Nephron (organoid): ENCODE measurements at regions not wholly inside any gene's neighbourhood (a gene's known extent, or its start where the extent isn't known, plus 50 kb on each side); places are given as distances from the start of the nearest gene placed in this dataset.

Source experiments
- H3K27ac Mint-ChIP-seq, 3 experiments: 2 replicates each; pipeline ENCODE4 v1.8.0; 2020; ENCODE audit warnings: mixed read lengths in 3 of 3, mild to moderate bottlenecking in 2 of 3, moderate library complexity in 1 of 3
- H3K27me3 Mint-ChIP-seq: 2 replicates; pipeline ENCODE4 v1.8.0; 2021; ENCODE audit warnings: low read depth, mild to moderate bottlenecking, moderate library complexity, mixed read lengths
- H3K36me3 Mint-ChIP-seq: 2 replicates; pipeline ENCODE4 v1.8.0; 2020; ENCODE audit warnings: low read depth, mixed read lengths
- H3K4me1 Mint-ChIP-seq: 2 replicates; pipeline ENCODE4 v1.8.0; 2020; ENCODE audit warnings: mixed read lengths
- H3K4me3 Mint-ChIP-seq, 3 experiments: 2 replicates each; pipeline ENCODE4 v1.8.0; 2020; ENCODE audit warnings: mild to moderate bottlenecking in 3 of 3, mixed read lengths in 3 of 3, moderate library complexity in 2 of 3
- H3K9me3 Mint-ChIP-seq: 2 replicates; pipeline ENCODE4 v1.8.0; 2020; ENCODE audit warnings: mixed read lengths
- TF ChIP-seq, protein P1 (sequence below), 3 experiments: fragments of 200-600 bp; sonication (generic); IDR thresholded peaks; one replicate each; pipeline ENCODE4 v1.5.0; 2021; ENCODE audit warnings: antibody characterized with exemption in 3 of 3; ENCODE audit not compliant: unreplicated experiment in 3 of 3

DNA sequence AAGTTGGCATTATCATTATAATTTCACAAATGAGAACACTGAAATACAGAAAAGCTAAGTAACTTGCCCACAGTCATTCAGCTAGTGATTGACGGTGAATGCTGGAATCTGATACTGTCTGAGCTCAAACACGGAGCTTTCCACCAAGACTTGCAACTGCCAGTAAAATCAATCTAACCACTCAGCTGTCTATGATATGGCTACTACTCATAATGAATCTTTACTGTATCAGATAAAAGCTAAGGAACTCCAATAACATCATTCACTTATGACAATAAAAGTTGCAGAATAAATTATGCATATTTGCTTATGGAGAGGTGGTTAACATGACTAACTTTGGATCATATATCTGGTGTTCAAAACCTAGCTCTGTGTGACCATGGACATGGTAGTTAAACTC is 279.4 kb upstream of the NXPH2 start:
- H3K27ac Mint-ChIP-seq: no peak overlapping the region
- H3K36me3 Mint-ChIP-seq: no peaks in the 10 kb centered on the region
- no peak overlapping the region for H3K4me3 Mint-ChIP-seq
- TF ChIP-seq, protein P1, sequence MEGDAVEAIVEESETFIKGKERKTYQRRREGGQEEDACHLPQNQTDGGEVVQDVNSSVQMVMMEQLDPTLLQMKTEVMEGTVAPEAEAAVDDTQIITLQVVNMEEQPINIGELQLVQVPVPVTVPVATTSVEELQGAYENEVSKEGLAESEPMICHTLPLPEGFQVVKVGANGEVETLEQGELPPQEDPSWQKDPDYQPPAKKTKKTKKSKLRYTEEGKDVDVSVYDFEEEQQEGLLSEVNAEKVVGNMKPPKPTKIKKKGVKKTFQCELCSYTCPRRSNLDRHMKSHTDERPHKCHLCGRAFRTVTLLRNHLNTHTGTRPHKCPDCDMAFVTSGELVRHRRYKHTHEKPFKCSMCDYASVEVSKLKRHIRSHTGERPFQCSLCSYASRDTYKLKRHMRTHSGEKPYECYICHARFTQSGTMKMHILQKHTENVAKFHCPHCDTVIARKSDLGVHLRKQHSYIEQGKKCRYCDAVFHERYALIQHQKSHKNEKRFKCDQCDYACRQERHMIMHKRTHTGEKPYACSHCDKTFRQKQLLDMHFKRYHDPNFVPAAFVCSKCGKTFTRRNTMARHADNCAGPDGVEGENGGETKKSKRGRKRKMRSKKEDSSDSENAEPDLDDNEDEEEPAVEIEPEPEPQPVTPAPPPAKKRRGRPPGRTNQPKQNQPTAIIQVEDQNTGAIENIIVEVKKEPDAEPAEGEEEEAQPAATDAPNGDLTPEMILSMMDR (IDR thresholded peaks at IDR 0.05; ENCODE audit: unreplicated experiment in 3 of 3): no peak
- no peaks in the 10 kb centered on the region for H3K4me1 Mint-ChIP-seq
- H3K9me3 Mint-ChIP-seq: no peaks in the 10 kb centered on the region
- H3K27me3 Mint-ChIP-seq: no peaks in the 10 kb centered on the region

- Mint-ChIP-seq H3K4me3 (no peak overlapping the region), H3K27ac (no peak overlapping the region), H3K4me1 (no peaks in the 10 kb centered on the region), H3K27me3 (no peaks in the 10 kb centered on the region), H3K36me3 (no peaks in the 10 kb centered on the region), H3K9me3 (no peaks in the 10 kb centered on the region)
- TF ChIP-seq, protein P1 (IDR thresholded peaks at IDR 0.05; ENCODE audit: unreplicated experiment in 3 of 3): no peak
These were observed 275.0 kb upstream of the NXPH2 start for GRCh38 chr2:139055202-139055601.

GRCh38 chr2:139048017-139048416 is 267.8 kb upstream of the NXPH2 start:
- H3K9me3 Mint-ChIP-seq: no peaks in the 10 kb centered on the region
- H3K27ac Mint-ChIP-seq: no peak overlapping the region
- TF ChIP-seq, protein P1 (IDR thresholded peaks at IDR 0.05; ENCODE audit: unreplicated experiment in 3 of 3): no peak
- H3K4me1 Mint-ChIP-seq: no peaks in the 10 kb centered on the region
- H3K27me3 Mint-ChIP-seq: no peaks in the 10 kb centered on the region
- H3K36me3 Mint-ChIP-seq: no peaks in the 10 kb centered on the region
- no peak overlapping the region for H3K4me3 Mint-ChIP-seq

- Mint-ChIP-seq H3K27ac (no peak overlapping the region), H3K9me3 (no peaks in the 10 kb centered on the region), H3K36me3 (no peaks in the 10 kb centered on the region), H3K27me3 (no peaks in the 10 kb centered on the region), H3K4me1 (no peaks in the 10 kb centered on the region), H3K4me3 (no peak overlapping the region)
- TF ChIP-seq, protein P1 (IDR thresholded peaks at IDR 0.05; ENCODE audit: unreplicated experiment in 3 of 3): no peak
These were observed 265.3 kb upstream of the NXPH2 start for GRCh38 chr2:139045524-139045923.

DNA sequence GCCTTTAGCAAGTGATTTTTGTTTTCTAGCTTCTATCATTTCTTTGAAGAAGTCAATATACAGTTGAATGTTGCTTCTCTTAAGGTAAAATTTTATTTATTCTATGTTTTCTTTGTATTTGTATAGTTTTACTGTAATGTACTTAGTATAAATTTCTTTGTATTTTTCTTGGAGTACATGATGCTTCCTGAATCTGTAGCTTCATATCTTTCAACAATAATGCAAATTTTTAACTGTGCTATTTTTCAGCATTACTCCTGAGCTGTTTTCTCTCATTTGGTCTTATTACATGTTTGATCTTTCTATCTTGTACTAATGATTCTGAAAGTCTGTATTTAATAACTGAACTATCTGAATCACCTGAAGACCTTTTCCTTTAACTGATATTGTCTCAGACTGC is 253.9 kb upstream of the NXPH2 start:
- H3K27me3 Mint-ChIP-seq: no peaks in the 10 kb centered on the region
- no peaks in the 10 kb centered on the region for H3K36me3 Mint-ChIP-seq
- no peaks in the 10 kb centered on the region for H3K4me1 Mint-ChIP-seq
- no peak overlapping the region for H3K4me3 Mint-ChIP-seq
- H3K9me3 Mint-ChIP-seq: no peaks in the 10 kb centered on the region
- no peak overlapping the region for H3K27ac Mint-ChIP-seq
- TF ChIP-seq, protein P1 (IDR thresholded peaks at IDR 0.05; ENCODE audit: unreplicated experiment in 3 of 3): no peak

GRCh38 chr2:139033300-139033699 is 253.1 kb upstream of the NXPH2 start:
- Mint-ChIP-seq H3K27ac (no peak overlapping the region), H3K9me3 (no peaks in the 10 kb centered on the region), H3K36me3 (no peaks in the 10 kb centered on the region), H3K4me3 (no peak overlapping the region), H3K27me3 (no peaks in the 10 kb centered on the region), H3K4me1 (no peaks in the 10 kb centered on the region)
- TF ChIP-seq, protein P1 (IDR thresholded peaks at IDR 0.05; ENCODE audit: unreplicated experiment in 3 of 3): no peak
